ENCODE measurements at regions not wholly inside any gene's neighbourhood (a gene's known extent, or its start where the extent isn't known, plus 50 kb on each side); places are given as distances from the start of the nearest gene placed in this dataset.
"Not testable (repeated sequence)": the region's sequence is repeated elsewhere in the genome, so short reads cannot be mapped to it uniquely, and the experiment has no call there.

- Histone ChIP-seq H3K27me3 (no peaks in the 10 kb centered on the region), H3K9me3 (peaks cover 0 to 7% (median 0%) of the 10 kb centered on the region in 4 donors), H3K4me3 (no peak overlapping the region), H3K4me1 (no peaks in the 10 kb centered on the region), H3K36me3 (no peaks in the 10 kb centered on the region), H3K27ac (no peak overlapping the region)
- no peak for TF ChIP-seq EP300 (IDR thresholded peaks at IDR 0.05)
- TF ChIP-seq POLR2A (IDR thresholded peaks at IDR 0.05) = no peak
- TF ChIP-seq CTCF (IDR thresholded peaks at IDR 0.05) = no peak
- 85 to 87% methylated on average over 3 of the region's 3 CpGs for WGBS, 2 donors
- no peak for DNase-seq (ENCODE audit: low spot score in 2 of 2)
Observed at GRCh38 chr15:58369956-58370355, 61.8 kb upstream of the LIPC start.

GRCh38 chr15:58374147-58374546 lies 57.6 kb upstream of the LIPC start:
- H3K9me3 ChIP-seq = peaks cover 0 to 10% (median 0%) of the 10 kb centered on the region in 4 donors
- DNase-seq (ENCODE audit: low spot score in 2 of 2) = no peak
- H3K36me3 ChIP-seq = no peaks in the 10 kb centered on the region
- WGBS, 2 donors = 84% methylated on average over 3 of the region's 3 CpGs
- no peak overlapping the region for H3K27ac ChIP-seq
- TF ChIP-seq EP300 (IDR thresholded peaks at IDR 0.05) = no peak
- TF ChIP-seq POLR2A (IDR thresholded peaks at IDR 0.05) = no peak
- TF ChIP-seq CTCF (IDR thresholded peaks at IDR 0.05) = no peak
- H3K4me3 ChIP-seq = no peak overlapping the region
- no peaks in the 10 kb centered on the region for H3K27me3 ChIP-seq
- no peaks in the 10 kb centered on the region for H3K4me1 ChIP-seq

- DNase-seq (ENCODE audit: low spot score in 2 of 2) = no peak
- H3K27me3 ChIP-seq = no peaks in the 10 kb centered on the region
- WGBS, 2 donors = 81 to 90% methylated on average over 2 of the region's 2 CpGs
- H3K27ac ChIP-seq = no peak overlapping the region
- no peaks in the 10 kb centered on the region for H3K36me3 ChIP-seq
- H3K9me3 ChIP-seq = peaks cover 0 to 10% (median 0%) of the 10 kb centered on the region in 4 donors
- no peak for TF ChIP-seq POLR2A (IDR thresholded peaks at IDR 0.05)
- no peak for TF ChIP-seq EP300 (IDR thresholded peaks at IDR 0.05)
- no peak for TF ChIP-seq CTCF (IDR thresholded peaks at IDR 0.05)
- H3K4me1 ChIP-seq = no peaks in the 10 kb centered on the region
- H3K4me3 ChIP-seq = no peak overlapping the region
Observed at GRCh38 chr15:58377193-58377592, 54.6 kb upstream of the LIPC start.

GRCh38 chr15:58378241-58379085 lies 53.3 kb upstream of the LIPC start:
- H3K27me3 ChIP-seq = no peaks in the 10 kb centered on the region
- WGBS, 2 donors = 79 to 82% methylated on average over 6 of the region's 6 CpGs
- DNase-seq (ENCODE audit: low spot score in 2 of 2) = no peak
- H3K9me3 ChIP-seq = peaks cover 0 to 7% (median 0%) of the 10 kb centered on the region in 4 donors
- no peak overlapping the region for H3K4me3 ChIP-seq
- H3K27ac ChIP-seq = no peak overlapping the region
- no peak for TF ChIP-seq POLR2A (IDR thresholded peaks at IDR 0.05)
- no peak for TF ChIP-seq CTCF (IDR thresholded peaks at IDR 0.05)
- TF ChIP-seq EP300 (IDR thresholded peaks at IDR 0.05) = no peak
- no peaks in the 10 kb centered on the region for H3K36me3 ChIP-seq
- no peaks in the 10 kb centered on the region for H3K4me1 ChIP-seq

- H3K9me3 ChIP-seq, H3K4me1 ChIP-seq, H3K27me3 ChIP-seq: not testable (repeated sequence)
Observed at GRCh38 chr15:58379454-58379853, 52.3 kb upstream of the LIPC start.

More at GRCh38 chr15:58379454-58379853, 52.3 kb upstream of the LIPC start:
- not testable (repeated sequence) for DNase-seq (ENCODE audit: low spot score in 2 of 2); H3K36me3 ChIP-seq; H3K27ac ChIP-seq; H3K4me3 ChIP-seq
